ENCODE measurements at regions not wholly inside any gene's neighbourhood (a gene's known extent, or its start where the extent isn't known, plus 50 kb on each side); places are given as distances from the start of the nearest gene placed in this dataset.
"Not testable (repeated sequence)": the region's sequence is repeated elsewhere in the genome, so short reads cannot be mapped to it uniquely, and the experiment has no call there.

DNA sequence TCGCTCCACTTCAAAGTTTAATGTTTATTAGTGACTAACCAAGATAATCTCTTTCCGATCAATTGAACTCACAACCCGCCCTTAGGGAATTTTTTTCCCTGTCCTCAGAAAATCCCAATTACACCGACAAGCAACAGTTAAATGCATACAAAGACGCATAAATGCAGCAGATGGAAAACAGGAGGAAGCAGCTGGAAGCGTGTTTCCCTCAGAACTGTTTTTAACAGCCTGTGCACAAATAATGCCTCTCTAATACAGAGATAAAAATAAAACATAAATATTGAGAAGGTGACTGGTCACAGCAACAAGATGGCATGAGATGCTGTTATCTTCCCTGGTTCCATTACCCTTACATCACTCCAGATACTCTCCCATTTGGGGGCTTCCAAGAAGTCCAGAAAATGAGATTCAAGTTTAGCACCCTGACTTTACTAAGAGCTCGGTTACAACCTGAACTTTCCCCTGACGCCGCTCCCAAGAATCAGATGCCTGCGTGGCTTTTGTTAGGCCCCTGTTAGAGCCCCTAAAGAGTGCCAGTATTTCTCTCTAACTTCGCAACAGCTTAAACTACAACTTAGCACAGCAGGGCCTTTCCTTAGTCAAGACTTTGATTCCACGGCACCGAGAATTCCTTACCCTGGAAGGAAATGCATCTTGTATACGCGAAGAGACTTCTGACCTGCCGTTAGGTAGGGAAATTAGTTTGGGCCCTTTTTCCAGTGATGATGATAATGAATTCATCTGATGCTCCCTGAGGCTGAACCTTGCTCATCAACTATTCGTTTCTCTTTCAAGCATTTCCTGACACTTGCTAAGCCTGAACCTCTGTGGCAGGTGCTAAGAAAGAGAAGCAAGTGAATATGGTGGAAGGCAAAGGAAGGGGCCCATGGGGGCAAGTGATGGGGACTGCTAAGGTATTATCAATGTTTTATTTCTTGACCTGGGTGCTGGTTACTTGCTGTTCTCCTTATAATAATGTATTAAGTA is 137.7 kb upstream of the SMYD2 start:
- peak; percentile 36 to 49 for DNase-seq

DNA sequence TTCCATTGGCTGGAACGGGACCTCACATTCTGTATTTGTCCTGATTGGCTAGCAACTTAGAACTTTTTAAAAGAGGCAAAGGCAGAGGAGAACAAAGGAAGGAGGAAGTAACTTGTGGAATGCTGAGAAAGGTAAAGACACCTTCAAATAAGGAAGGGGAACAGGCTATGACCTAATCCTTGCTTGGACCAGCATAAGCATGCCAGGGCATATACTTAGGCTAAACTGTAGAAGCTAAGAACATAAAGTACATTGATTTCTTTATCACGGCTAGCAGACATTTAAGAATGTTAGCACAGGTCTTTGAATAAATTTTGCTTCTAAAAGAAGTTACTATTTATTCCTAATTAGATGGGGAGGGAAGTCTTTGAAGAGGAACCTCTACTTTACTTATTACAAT is 136.4 kb upstream of the SMYD2 start:
- DNase-seq: not testable (repeated sequence)

DNA sequence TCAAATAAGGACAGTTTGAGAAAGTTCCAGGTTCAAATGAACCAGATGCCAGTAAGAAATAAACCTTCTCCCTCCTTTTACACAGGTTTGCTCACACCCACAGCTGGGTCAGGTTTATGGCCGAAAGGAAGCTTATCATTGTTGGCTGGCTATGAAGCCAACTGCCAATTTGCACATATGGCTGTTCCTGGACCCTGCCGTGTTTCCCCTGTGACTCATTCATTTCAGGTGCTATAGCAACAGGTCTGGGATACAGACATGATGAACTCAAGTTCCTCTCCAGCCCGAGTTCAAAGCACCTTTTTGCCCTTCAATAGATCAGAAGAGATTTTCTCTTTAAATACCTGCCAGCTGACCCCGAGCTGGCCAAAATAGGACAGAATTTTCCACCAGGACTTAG is 134.4 kb upstream of the SMYD2 start:
- no peak for DNase-seq

DNA sequence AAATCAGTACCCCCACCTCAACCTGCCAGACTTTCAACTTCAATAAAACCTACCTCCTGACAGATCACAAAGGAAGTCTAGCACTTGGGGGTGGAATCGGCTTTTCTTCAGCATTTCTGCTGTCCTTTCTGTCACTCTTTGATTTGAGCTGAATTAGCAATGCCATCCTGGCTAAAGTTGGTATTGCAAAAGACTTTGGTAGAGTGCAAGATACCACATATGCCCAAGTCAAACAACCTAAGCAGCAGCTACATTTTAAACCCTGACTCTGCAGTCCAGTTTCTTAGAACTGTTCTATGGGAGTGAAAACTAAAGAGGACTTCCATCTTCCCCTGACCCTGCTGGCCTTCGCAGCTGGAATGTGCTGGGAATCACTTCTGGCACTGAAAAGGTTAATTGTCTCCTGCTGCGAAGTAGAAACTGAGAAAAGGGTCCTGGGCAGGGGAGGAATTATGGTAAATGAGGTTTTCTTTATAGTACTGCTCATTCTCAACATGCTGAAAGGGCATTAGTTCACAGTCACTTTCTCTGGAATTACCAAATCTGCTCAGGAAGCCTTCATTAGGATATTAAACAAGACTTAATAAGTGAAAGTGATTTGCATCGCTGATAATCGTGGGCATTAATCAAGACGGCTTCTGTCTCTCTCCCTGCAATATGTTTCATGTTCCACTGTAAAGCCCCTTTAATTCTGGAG is 126.2 kb upstream of the SMYD2 start:
- DNase-seq: no peak

DNA sequence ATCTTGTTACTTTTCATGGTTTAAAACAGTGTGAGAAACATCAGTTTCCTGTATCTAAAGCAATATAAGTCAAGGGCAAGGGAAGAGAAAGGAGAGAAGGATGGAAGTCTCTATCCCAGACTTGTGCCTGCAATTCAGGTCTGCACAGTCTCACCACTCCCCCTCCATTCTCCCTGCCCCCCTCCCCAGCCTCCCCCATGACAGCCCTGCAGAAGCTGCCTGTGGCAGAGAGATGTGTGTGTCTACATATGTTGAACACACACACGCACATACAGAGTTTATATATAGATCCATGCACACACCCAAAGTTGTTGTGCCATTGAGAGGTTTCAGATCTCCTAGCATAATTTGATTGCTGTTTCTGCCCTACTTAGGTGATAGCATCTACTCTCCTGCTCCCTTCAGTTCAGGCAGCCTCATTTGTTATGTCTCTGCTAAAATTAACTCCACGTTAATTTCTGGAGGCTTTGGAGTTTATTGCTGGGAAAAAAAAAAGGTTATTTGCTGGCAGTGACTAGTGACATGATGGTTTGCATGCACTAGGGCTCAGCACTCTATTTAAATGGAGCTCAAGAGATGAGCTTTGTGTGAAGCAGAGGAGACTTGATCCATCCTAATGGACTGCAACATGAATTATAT is 124.9 kb upstream of the SMYD2 start:
- DNase-seq: no peak

DNA sequence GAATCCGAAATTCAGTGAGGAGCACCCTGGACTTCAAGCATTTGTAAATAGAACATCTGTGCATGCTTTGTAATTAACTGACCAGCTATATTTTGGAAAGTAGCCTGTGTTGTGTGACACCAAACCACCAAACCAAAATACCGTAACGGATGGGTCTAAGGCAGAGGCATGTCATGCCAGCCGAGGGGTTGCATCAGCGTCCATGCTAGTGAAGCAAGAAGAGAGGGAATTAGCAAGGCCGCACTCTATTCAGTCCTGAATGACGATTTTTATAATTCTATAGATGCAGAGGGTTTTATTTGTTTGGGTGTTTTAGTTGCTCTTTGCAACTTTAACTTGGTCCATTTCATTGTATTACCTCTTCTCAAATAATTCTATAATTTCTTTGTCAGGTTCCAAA is 116.8 kb upstream of the SMYD2 start:
- DNase-seq: no peak

DNA sequence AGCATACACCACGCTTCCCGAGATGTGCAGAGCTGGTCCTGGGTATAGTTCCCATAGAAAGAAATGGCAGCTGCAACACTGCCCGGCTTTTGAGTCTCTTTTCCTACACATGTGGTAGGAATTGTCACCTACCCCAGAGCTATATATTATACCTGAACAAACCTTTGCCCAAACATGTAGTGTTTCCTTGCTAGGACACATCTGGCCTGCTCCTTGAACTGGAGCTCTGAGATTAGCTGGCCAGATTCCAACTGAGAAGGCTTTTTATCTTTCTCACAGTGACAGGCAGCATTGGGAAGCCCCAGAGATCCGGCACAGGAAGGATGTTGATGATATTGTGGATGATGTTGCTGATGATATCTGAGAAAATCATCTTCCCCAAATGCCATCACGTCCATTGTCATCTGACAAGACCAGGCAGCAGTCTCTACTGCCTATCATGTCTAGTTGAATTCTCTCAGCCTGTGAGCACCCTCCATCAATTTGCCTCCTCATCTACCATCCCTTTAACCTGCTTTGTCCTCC is 115.0 kb upstream of the SMYD2 start:
- DNase-seq: no peak

DNA sequence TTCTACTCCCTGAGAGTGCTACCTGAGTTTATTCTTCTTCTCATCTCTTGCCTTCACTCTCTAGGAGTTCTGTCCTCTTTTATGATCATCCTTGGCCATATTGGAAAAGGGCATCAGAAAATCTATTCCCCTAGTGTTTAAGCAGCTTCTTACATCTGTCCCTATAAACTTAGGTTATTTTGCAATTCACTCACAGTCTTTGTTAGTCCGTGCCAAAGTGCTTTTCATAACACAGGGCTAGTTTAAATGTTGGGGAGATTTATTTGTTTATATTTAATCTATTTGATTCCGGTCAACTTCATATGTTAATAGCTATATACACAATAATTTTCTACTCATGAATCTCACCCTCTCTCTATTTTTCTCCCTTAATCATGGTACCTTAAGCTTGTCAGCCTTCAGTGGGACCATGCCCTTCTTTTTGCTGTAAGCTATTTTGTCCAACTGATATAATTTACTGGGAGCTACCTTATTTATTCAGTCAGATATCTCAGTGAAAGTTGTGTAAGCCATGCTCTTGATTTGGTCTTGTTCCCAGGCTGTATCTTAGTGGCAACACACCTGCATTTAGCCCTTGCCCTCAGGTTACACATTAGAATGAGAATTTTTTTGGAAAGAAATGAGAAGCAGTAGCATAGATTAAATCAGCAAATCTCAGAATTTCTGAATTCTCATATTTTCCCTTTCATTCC is 106.3 kb upstream of the SMYD2 start:
- DNase-seq: no peak

DNA sequence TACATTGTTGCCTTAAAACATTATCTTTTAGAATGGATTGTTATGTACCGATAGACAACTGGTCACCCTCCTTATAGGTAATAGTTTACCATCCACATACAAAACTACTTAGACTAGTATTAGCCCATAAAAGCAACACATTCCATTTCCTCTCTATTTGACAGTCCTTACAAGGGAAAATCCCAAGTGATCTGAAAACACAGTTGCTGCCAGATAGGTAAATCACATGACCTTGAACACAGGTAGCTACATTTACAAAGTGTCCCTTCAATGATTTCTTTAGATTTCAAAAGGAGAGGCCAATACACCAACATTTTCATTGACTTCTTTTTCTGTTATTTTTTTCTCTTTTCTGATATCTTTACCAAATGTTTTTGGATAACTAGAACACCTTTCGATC is 102.9 kb upstream of the SMYD2 start:
- no peak for DNase-seq

DNA sequence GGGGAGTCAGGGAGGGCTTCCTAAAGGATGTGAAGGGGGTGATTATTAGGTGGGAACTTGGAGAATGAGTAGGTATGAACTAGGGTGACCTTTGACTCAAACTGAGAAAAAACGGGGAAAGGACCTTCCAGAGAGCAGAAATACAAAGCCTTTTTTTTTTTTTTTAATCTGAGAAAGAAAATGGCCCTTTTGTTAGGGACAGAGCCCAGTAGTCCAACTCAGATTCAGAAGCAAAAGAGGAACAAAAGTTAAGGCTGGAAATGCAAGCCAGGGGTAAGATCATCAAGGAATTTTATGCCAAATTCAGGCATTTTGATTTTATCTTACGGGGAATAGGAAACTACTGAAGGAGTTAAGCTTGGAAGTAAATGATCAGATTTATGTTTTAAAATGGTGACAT is 96.0 kb upstream of the SMYD2 start:
- DNase-seq: no peak

DNA sequence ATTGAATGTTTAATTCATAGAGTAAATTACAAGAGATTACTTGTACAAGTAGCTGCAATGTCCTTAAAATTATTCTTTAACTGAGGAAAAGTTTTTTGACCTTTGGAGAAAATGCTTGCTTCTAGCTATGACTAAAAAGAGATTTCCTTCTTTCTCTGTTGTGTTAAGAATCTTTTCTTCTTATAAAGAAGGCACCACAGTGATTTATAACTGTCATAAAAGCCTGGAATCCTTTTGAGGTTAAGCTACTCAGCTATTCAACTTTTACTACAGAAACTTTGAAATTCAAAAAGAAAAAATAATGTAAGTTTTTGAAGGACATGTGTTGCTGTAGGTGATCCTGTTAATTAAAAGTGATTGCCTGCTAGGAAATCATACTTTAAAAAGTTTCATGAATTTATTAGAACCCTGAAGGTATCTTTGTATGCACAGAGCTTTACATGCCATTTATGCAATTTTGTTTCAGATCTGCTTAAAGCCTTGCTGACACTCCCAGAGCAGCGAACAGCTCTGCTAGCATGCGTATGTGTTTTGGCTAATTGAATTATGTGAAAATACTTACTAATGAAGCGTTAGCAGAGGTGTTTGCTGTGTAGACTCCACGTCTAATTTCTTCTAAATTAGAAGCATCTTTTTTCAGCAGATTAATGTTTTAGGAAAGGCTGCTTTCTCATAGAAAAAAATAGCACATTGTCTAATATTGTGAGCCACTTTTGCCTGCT is 94.7 kb upstream of the SMYD2 start:
- DNase-seq: no peak

DNA sequence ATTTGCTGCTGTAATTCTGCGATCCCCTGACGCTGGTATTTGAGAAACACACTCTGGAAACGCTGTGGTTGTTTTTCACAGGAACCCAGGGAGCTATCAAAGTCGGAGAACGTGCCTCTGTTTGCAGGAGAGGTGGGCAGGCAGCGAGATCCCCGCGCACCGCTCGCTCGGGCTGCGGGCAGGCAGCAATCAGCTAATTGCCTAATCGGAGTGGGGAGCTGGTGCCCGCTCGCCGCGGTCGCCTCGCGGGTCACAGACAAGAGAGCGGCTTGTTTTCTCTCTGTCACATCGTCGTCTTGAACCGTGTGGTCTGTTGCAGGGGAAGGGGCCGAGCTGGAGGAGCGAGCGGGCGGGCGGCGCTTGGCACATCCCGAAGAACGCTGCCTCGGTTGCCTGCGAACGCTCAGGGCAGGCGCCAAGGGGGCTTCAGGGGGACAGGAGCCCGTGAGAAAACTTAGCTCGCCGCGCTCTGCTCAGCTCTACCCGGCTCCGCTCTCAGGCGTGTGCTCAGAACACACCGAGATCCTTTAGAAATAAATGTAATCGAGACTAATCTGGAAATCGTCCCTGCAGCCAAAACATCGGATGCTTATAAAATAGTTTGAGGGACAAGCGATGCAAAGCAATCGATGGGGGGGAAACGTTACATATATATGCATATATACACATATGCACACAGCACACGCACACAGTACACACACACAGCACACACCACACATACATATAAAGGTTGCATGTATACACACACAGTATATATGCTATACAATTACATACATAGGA is 93.6 kb upstream of the SMYD2 start:
- peak in 1 of 2 experiments; percentile 10 for DNase-seq

DNA sequence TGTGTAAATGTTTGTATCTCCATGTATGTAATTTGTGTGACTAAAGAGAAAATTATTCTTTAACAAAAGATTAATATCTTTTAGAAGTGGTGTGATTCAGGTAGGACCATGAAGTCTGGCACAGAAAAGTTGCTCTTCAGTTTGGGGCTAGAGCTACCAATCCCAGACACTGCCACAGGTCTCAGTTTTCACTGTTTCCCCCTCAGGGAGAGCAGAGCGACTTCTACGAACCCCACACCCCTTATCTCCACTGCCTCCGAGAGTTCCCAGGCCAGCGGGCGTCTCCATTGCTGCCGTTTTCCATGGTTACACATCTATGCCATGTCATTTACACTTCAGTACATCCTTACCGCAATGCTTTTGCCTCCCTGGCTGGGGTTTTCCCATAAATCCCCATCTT is 93.0 kb upstream of the SMYD2 start:
- no peak for DNase-seq

DNA sequence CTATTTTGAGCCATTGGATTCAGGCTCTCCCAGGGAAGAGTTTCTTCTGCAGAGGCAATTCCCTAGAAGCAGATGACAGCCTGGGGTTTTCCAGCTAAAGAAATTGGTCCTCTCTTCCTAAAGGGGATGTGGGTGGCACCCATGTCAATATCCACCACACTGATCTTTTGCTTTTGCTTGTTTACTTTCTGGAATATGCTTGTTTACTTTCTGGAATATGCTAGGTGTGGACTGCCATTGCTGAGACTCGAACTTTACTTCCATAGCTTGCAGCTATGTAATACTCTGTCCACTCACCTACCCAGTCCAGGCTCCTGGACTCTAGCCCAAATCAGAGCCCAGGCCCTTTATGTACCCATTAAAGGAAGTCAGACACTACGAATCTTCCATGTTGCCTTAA is 92.1 kb upstream of the SMYD2 start:
- DNase-seq: no peak

DNA sequence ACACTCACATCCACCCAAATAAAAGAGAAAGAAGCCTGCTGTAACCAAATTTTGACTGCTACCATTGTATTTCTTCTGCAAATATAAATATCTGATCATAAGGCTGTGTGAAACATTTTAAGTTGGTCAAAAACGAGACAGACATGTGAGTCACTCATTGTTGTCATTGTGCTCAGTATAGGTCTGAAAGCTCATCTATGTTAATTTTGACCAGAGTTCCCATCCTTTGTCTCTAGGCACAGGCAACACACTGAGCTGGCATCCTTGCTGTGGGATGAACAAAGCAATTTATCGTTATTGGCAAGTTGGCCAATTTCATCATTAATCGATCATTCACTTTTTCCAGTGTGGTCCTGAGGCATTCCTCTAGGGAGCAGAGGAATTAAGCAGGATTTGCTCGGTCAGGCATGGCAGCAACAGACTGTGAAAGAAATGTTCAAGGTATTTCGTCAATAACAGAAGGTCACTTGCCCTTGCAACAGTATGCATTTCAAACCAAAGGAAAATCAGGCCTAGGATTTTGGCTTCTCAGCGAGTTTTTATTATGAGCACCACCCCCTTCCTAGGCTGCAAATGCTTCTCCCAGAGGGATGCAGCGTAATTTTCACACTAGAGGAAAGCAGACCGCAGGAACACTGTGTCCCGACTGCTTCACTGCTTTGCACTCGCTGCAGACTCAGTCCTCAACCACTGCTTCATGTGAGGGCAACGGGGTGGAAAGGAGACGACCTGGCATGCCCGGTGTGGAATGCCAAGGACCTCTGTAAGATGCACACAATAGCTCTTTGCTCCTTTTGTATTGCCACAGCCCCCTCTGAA is 87.9 kb upstream of the SMYD2 start:
- DNase-seq: peak; percentile 1 to 9

DNA sequence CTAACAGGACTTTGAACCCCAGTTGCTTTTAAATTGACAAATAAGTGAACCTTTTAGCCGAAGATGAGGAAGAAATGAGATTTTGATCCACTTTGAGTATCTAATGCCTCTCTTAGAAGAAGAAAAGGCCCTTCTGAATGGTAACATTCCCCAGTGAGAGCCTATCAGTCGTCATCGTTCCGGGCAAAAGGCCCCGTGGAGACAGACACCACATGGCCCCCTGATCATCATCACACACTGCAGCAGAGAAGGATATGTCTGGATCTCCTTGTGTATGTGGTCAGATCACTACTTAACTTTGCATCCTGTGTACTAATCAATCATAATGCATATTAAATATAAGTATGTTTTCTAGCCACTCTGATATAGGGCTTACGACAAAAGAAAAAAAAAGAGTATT is 87.3 kb upstream of the SMYD2 start:
- DNase-seq: no peak

DNA sequence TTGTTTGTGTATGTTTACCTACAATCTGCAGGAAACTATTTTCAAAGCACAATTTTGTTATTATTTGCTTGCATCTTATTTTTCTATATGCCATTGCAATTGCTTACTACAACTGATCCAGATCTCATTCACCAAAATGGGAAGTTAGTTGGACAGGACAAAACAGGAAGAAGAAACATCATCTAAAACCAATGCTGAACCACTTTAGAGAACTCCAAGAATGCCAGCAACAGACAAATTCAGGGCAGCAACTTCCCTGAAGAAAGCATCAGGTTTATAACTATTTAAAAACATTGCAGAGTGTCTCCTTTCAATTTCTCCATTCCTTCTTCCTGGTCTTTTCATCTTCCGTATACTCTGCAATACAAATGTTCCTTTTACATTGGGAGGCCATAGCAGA is 82.4 kb upstream of the SMYD2 start:
- DNase-seq: no peak

DNA sequence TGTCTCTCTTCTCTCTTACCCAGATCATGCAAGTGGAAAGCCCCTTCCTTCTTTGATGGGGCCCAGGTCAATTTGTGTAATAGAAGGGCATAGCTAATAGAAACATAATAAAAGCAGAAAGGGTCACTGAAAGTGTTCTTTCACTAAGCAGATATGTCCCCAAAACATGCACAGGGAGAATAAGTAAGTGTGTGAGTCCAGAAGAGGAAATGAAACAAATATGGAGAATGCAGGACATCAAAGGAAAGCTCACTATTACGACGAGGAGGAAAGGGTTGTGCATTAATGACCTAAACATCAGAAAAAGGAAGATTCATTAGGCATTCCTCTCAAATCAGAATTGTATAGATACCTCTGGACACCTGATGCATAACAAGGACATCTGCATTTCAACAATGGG is 81.4 kb upstream of the SMYD2 start:
- DNase-seq: no peak

DNA sequence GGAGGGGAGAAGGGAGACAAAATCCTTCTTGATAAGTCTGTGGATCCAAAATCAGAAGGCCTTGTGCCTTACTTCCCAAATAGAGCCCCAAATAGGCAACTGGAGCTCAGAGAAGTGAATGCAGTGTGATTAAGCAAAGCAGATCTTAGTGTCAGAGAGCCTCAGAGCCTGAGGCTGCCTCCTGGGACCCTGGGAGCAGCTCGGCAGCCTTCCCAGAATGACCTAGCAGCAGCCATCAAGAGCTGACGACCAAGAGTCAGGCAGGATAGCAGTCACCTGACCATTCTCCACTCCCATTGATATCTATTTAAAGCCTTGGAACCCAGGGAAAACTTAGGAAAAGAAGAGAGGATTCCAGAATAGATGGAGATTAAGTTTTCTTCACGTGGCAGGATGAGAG is 78.0 kb upstream of the SMYD2 start:
- no peak for DNase-seq

DNA sequence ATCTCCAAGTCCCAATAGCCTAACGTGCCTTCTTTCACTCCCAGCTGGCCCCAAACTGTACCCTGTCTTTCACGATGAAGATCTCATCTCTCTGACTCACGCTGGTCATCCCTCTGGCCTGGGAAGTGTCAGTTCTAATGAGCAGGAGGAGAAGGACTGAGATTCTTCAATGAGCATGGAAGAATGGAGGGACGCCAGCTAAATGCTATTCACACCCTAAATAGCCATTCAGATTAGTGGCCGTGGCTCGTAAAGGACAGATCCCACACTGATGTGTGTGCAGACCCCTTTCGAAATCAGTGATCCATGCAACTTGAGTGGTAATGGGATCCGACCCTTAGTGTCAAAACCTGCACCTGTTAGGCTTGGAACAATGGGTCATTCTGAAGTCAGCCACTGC is 75.9 kb upstream of the SMYD2 start:
- DNase-seq: no peak

DNA sequence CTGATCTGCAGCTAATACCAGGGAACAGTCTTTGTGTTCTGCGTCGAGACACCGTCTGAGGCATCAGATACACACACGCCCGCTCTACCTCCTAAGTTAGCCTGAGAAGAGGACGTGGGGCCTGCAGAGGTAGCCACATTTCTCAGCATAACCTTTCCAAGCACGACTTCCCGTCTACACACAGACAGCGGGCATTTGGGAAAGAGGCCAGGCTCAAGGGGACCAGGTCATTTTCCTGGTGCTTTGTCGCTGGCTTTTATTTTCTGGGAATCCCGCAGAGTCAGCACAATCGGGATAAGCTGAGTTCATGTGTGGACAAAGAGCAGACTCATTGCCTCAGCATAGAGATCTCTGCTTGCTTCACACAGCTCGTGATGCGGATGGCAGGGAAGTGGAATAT is 72.5 kb upstream of the SMYD2 start:
- no peak for DNase-seq

Measured in NCI-H526 (cell line).